22Rv1 (cell line): ENCODE measurements at regions not wholly inside any gene's neighbourhood (a gene's known extent, or its start where the extent isn't known, plus 50 kb on each side); places are given as distances from the start of the nearest gene placed in this dataset.

Experiments
- H3K27ac ChIP-seq: fragments of 450-650 bp; 2 replicates; pipeline ENCODE4 v1.5.1; 2017
- CTCF ChIP-seq: fragments of 450-650 bp; IDR thresholded peaks from 2 replicates; pipeline ENCODE4 v1.5.1; 2017; ENCODE audit warnings: mild to moderate bottlenecking
- ZFX ChIP-seq: fragments of 450-650 bp; IDR thresholded peaks from 2 replicates; pipeline ENCODE4 v1.6.1; 2017; ENCODE audit warnings: antibody characterized with exemption, borderline replicate concordance

GRCh38 chr6:22958677-22959076 is 389.3 kb downstream of the HDGFL1 start:
- no peak for TF ChIP-seq CTCF
- no peak for TF ChIP-seq ZFX
- H3K27ac ChIP-seq, result no peak overlapping the region

GRCh38 chr6:22959571-22959970 is 390.2 kb downstream of the HDGFL1 start:
- no peak for TF ChIP-seq CTCF
- no peak for TF ChIP-seq ZFX
- H3K27ac ChIP-seq, result no peak overlapping the region

- no peak overlapping the region for H3K27ac ChIP-seq
- no peak for TF ChIP-seq ZFX
- no peak for TF ChIP-seq CTCF
Measured at GRCh38 chr6:22964334-22964733, 395.0 kb downstream of the HDGFL1 start.

GRCh38 chr6:22965889-22966288 is 396.5 kb downstream of the HDGFL1 start:
- no peak overlapping the region for H3K27ac ChIP-seq
- TF ChIP-seq CTCF (no peak), ZFX (no peak)

GRCh38 chr6:22966691-22967422 is 397.5 kb downstream of the HDGFL1 start:
- no peak overlapping the region for H3K27ac ChIP-seq
- TF ChIP-seq ZFX (no peak), CTCF (no peak)

- no peak overlapping the region for H3K27ac ChIP-seq
- no peak for TF ChIP-seq ZFX
- no peak for TF ChIP-seq CTCF
Measured at GRCh38 chr6:22970004-22970403, 400.6 kb downstream of the HDGFL1 start.

GRCh38 chr6:22972771-22973170 is 403.4 kb downstream of the HDGFL1 start:
- H3K27ac ChIP-seq, result no peak overlapping the region
- TF ChIP-seq ZFX, result no peak
- no peak for TF ChIP-seq CTCF
